Neural cell (in vitro differentiated cells): ENCODE measurements at regions not wholly inside any gene's neighbourhood (a gene's known extent, or its start where the extent isn't known, plus 50 kb on each side); places are given as distances from the start of the nearest gene placed in this dataset.

Experiments used
- H2AFZ ChIP-seq: fragments of 200-600, 300-800 bp; sonication (generic), shearing (Covaris generic); 2 replicates; pipeline ENCODE4 v1.6.0; 2014; ENCODE audit warnings: low read depth, mild to moderate bottlenecking, antibody characterized with exemption, low read length, moderate library complexity
- H3F3A ChIP-seq: fragments of 200-600 bp; shearing (Covaris generic); 2 replicates; pipeline ENCODE4 v1.6.1; 2016; ENCODE audit warnings: mild to moderate bottlenecking, moderate library complexity, mixed read lengths, antibody characterized with exemption, low read length; ENCODE audit not compliant: insufficient read depth, poor library complexity, severe bottlenecking
- H3K27ac ChIP-seq: fragments of 200-600, 300-800 bp; sonication (generic), shearing (Covaris generic); 2 replicates; pipeline ENCODE4 v1.5.1; 2014; ENCODE audit warnings: mild to moderate bottlenecking, low read length, moderate library complexity
- H3K27me3 ChIP-seq: fragments of 300-800, 200-600 bp; sonication (generic), shearing (Covaris generic); 2 replicates; pipeline ENCODE4 v1.6.0; 2014; ENCODE audit warnings: mild to moderate bottlenecking, low read depth, low read length, moderate library complexity; ENCODE audit not compliant: insufficient read depth
- H3K36me3 ChIP-seq: fragments of 300-800, 200-600 bp; sonication (generic), shearing (Covaris generic); 2 replicates; pipeline ENCODE4 v1.5.1; 2014; ENCODE audit warnings: mild to moderate bottlenecking, antibody characterized with exemption, low read length, moderate library complexity; ENCODE audit not compliant: insufficient read depth
- H3K4me2 ChIP-seq: fragments of 300-800, 200-600 bp; sonication (generic), shearing (Covaris generic); 2 replicates; pipeline ENCODE4 v1.6.0; 2014; ENCODE audit warnings: mild to moderate bottlenecking, low read length
- H3K4me3 ChIP-seq: fragments of 300-800, 200-600 bp; sonication (generic), shearing (Covaris generic); 2 replicates; pipeline ENCODE4 v1.5.1; 2014; ENCODE audit warnings: mild to moderate bottlenecking, low read length, moderate library complexity
- H3K79me2 ChIP-seq: fragments of 200-600 bp; shearing (Covaris generic); replicated peaks from 2 replicates; pipeline ENCODE4 v1.6.0; 2014; ENCODE audit warnings: mild to moderate bottlenecking, low read length, moderate library complexity; ENCODE audit not compliant: insufficient read depth
- H3K9ac ChIP-seq: fragments of 300-800, 200-600 bp; sonication (generic), shearing (Covaris generic); 2 replicates; pipeline ENCODE4 v1.6.1; 2016; ENCODE audit warnings: mild to moderate bottlenecking, low read length, mixed read lengths
- H3K9me2 ChIP-seq: fragments of 200-600 bp; shearing (Covaris generic); 2 replicates; pipeline ENCODE4 v1.6.1; 2016; ENCODE audit warnings: mild to moderate bottlenecking, low read length, mixed read lengths; ENCODE audit not compliant: insufficient read depth
- H3K9me3 ChIP-seq: fragments of 200-600, 300-800 bp; sonication (generic), shearing (Covaris generic); 2 replicates; pipeline ENCODE4 v1.6.1; 2016; ENCODE audit warnings: mild to moderate bottlenecking, mixed run types, low read length, moderate library complexity, mixed read lengths
- H4K20me1 ChIP-seq: fragments of 200-600 bp; shearing (Covaris generic); 2 replicates; pipeline ENCODE4 v1.6.1; 2016; ENCODE audit warnings: mild to moderate bottlenecking, mixed run types; ENCODE audit not compliant: insufficient read depth
- EP300 ChIP-seq: fragments of 450-650 bp; conservative IDR thresholded peaks from 2 replicates; pipeline ENCODE4 v1.6.1; 2014; ENCODE audit warnings: antibody characterized with exemption, mild to moderate bottlenecking, moderate library complexity; ENCODE audit not compliant: poor library complexity, severe bottlenecking
- EZH2 ChIP-seq: fragments of 200-600, 300-800 bp; shearing (Covaris generic), sonication (generic); IDR thresholded peaks from 2 replicates; pipeline ENCODE4 v1.6.1; 2014; ENCODE audit warnings: antibody characterized with exemption, low read length, borderline replicate concordance, mild to moderate bottlenecking; ENCODE audit not compliant: insufficient read depth, poor library complexity, severe bottlenecking
- MXI1 ChIP-seq: fragments of 450-650 bp; conservative IDR thresholded peaks from 2 replicates; pipeline ENCODE4 v1.6.1; 2014; ENCODE audit warnings: antibody characterized with exemption, mild to moderate bottlenecking; ENCODE audit not compliant: poor library complexity, severe bottlenecking
- POLR2AphosphoS5 ChIP-seq: IDR thresholded peaks from 2 replicates; pipeline ENCODE4 v1.6.1; 2012
- RAD21 ChIP-seq: fragments of 450-650 bp; conservative IDR thresholded peaks from 2 replicates; pipeline ENCODE4 v1.6.1; 2014; ENCODE audit warnings: antibody characterized with exemption, mild to moderate bottlenecking, moderate library complexity
- SMC3 ChIP-seq: fragments of 450-650 bp; conservative IDR thresholded peaks from 2 replicates; pipeline ENCODE4 v1.6.1; 2014; ENCODE audit warnings: antibody characterized with exemption, mild to moderate bottlenecking, moderate library complexity; ENCODE audit not compliant: poor library complexity
- TAF1 ChIP-seq: IDR thresholded peaks from 2 replicates; pipeline ENCODE4 v1.6.1; 2012; ENCODE audit warnings: low read depth
- TF ChIP-seq, protein P1 (sequence below): fragments of 450-650 bp; IDR thresholded peaks from 2 replicates; pipeline ENCODE4 v1.5.1; 2014; ENCODE audit warnings: antibody characterized with exemption, mild to moderate bottlenecking, moderate library complexity; ENCODE audit not compliant: poor library complexity, severe bottlenecking
- TF ChIP-seq, protein P2 (sequence below): IDR thresholded peaks from 2 replicates; pipeline ENCODE4 v1.6.1; 2012; ENCODE audit warnings: borderline replicate concordance

DNA sequence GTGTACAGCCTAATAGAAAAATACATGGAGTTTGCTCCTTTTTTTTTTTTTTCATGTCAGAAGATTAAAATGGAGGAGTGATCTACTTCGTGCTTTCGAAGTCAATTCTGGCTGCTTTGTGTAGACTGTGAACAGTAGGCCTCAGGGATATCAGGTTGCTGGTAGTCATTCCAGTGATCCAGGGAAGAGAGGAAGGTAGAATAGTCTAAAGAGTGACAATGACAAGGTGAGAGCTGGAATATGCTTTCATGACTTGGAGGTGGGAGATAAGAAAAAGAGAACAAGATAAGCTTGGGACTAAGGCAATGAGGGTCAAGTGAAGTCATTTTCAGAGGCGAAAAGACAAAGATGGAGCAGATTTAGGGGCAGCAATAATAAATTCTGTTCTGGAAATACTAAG, 111.3 kb upstream of the MIR17HG start:
- H3K9me2 ChIP-seq = no peaks in the 10 kb centered on the region
- no peaks in the 10 kb centered on the region for H3K27me3 ChIP-seq
- H3F3A ChIP-seq = no peaks in the 10 kb centered on the region
- no peaks in the 10 kb centered on the region for H3K9me3 ChIP-seq
- H3K36me3 ChIP-seq = no peaks in the 10 kb centered on the region
- no peak overlapping the region for H2AFZ ChIP-seq
- H3K4me2 ChIP-seq = no peak overlapping the region
- no peaks in the 10 kb centered on the region for H4K20me1 ChIP-seq
- H3K27ac ChIP-seq = no peak overlapping the region
- no peak overlapping the region for H3K9ac ChIP-seq
- H3K79me2 ChIP-seq = no peaks in the 10 kb centered on the region
- no peak overlapping the region for H3K4me3 ChIP-seq
- TF ChIP-seq MXI1 (no peak), POLR2AphosphoS5 (no peak), TAF1 (no peak), RAD21 (no peak), EZH2 (no peak), SMC3 (no peak), EP300 (no peak)
- TF ChIP-seq, protein P1, sequence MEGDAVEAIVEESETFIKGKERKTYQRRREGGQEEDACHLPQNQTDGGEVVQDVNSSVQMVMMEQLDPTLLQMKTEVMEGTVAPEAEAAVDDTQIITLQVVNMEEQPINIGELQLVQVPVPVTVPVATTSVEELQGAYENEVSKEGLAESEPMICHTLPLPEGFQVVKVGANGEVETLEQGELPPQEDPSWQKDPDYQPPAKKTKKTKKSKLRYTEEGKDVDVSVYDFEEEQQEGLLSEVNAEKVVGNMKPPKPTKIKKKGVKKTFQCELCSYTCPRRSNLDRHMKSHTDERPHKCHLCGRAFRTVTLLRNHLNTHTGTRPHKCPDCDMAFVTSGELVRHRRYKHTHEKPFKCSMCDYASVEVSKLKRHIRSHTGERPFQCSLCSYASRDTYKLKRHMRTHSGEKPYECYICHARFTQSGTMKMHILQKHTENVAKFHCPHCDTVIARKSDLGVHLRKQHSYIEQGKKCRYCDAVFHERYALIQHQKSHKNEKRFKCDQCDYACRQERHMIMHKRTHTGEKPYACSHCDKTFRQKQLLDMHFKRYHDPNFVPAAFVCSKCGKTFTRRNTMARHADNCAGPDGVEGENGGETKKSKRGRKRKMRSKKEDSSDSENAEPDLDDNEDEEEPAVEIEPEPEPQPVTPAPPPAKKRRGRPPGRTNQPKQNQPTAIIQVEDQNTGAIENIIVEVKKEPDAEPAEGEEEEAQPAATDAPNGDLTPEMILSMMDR = no peak
- TF ChIP-seq, protein P2, sequence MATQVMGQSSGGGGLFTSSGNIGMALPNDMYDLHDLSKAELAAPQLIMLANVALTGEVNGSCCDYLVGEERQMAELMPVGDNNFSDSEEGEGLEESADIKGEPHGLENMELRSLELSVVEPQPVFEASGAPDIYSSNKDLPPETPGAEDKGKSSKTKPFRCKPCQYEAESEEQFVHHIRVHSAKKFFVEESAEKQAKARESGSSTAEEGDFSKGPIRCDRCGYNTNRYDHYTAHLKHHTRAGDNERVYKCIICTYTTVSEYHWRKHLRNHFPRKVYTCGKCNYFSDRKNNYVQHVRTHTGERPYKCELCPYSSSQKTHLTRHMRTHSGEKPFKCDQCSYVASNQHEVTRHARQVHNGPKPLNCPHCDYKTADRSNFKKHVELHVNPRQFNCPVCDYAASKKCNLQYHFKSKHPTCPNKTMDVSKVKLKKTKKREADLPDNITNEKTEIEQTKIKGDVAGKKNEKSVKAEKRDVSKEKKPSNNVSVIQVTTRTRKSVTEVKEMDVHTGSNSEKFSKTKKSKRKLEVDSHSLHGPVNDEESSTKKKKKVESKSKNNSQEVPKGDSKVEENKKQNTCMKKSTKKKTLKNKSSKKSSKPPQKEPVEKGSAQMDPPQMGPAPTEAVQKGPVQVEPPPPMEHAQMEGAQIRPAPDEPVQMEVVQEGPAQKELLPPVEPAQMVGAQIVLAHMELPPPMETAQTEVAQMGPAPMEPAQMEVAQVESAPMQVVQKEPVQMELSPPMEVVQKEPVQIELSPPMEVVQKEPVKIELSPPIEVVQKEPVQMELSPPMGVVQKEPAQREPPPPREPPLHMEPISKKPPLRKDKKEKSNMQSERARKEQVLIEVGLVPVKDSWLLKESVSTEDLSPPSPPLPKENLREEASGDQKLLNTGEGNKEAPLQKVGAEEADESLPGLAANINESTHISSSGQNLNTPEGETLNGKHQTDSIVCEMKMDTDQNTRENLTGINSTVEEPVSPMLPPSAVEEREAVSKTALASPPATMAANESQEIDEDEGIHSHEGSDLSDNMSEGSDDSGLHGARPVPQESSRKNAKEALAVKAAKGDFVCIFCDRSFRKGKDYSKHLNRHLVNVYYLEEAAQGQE = no peak

DNA sequence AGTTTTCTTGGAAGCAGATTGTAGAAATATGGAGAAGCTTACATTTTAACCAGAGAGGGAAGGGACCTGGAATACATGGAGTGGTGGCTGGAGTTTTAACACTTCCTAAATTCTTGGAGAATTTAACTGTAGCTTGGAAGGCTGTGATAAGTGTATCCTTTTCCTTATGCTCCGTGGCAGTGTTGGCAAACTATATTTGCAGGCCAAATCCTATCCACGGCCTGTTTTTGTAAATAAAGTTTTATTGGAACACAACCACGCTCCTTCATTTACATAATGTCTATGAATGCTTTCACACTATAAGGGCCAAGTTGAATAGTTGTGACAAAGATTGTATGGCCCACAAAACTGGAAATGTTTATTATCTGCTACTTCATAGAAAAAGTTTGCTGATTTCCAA, 110.6 kb upstream of the MIR17HG start:
- Histone ChIP-seq H3K9me3 (no peaks in the 10 kb centered on the region), H2AFZ (no peak overlapping the region), H3K9me2 (no peaks in the 10 kb centered on the region), H3K79me2 (no peaks in the 10 kb centered on the region), H4K20me1 (no peaks in the 10 kb centered on the region), H3K36me3 (no peaks in the 10 kb centered on the region), H3K27ac (no peak overlapping the region), H3F3A (no peaks in the 10 kb centered on the region), H3K27me3 (no peaks in the 10 kb centered on the region), H3K4me3 (no peak overlapping the region), H3K4me2 (no peak overlapping the region), H3K9ac (no peak overlapping the region)
- TF ChIP-seq RAD21 (no peak), TAF1 (no peak), MXI1 (no peak), EZH2 (no peak), SMC3 (no peak), EP300 (no peak), POLR2AphosphoS5 (no peak)
- TF ChIP-seq, protein P1 = no peak
- TF ChIP-seq, protein P2 = no peak
